Liver (tissue), 3 donors: ENCODE measurements at regions not wholly inside any gene's neighbourhood (a gene's known extent, or its start where the extent isn't known, plus 50 kb on each side); places are given as distances from the start of the nearest gene placed in this dataset.

Experiments used
- ATF3 ChIP-seq: IDR thresholded peaks from 2 replicates; pipeline ENCODE4 v1.6.1; 2016; ENCODE audit warnings: antibody characterized with exemption
- CTCF ChIP-seq: fragments of 150-350 bp; IDR thresholded peaks from 2 replicates; pipeline ENCODE4 v1.5.1; 2017; ENCODE audit warnings: improper control_type of control experiment, low read depth, low read length; ENCODE audit not compliant: missing input control
- MAX ChIP-seq: IDR thresholded peaks from 2 replicates; pipeline ENCODE4 v1.6.1; 2016; ENCODE audit warnings: antibody characterized with exemption
- RAD21 ChIP-seq, 2 donors: IDR thresholded peaks; 2 replicates each; pipeline ENCODE4 v1.6.1; 2016; ENCODE audit warnings: antibody characterized with exemption in 2 of 2, mild to moderate bottlenecking in 2 of 2
- REST ChIP-seq: IDR thresholded peaks from 2 replicates; pipeline ENCODE4 v1.6.1; 2016; ENCODE audit warnings: antibody characterized with exemption, mild to moderate bottlenecking
- TAF1 ChIP-seq: conservative IDR thresholded peaks from 2 replicates; pipeline ENCODE4 v1.6.1; 2016; ENCODE audit warnings: antibody characterized with exemption, mild to moderate bottlenecking
- YY1 ChIP-seq: IDR thresholded peaks from 2 replicates; pipeline ENCODE4 v1.6.1; 2016; ENCODE audit warnings: antibody characterized with exemption, mild to moderate bottlenecking
- donor health status: healthy.
- donor health status: healthy.

- no peak for TF ChIP-seq ATF3
- TF ChIP-seq CTCF: no peak
- TF ChIP-seq YY1: no peak
- no peak for TF ChIP-seq TAF1
- TF ChIP-seq REST: no peak
- TF ChIP-seq MAX: no peak
- no peak for TF ChIP-seq RAD21 (IDR thresholded peaks at IDR 0.05)
Measured at GRCh38 chr5:5770825-5771224, 348.3 kb downstream of the ICE1 start.
